GM23338 (cell line): ENCODE measurements at regions not wholly inside any gene's neighbourhood (a gene's known extent, or its start where the extent isn't known, plus 50 kb on each side); places are given as distances from the start of the nearest gene placed in this dataset.

ENCODE experiments used
- ATAC-seq: fragments of 200-7000 bp; cut with Tn5 transposase; 3 replicates; pipeline ENCODE4 v1.9.1; 2020
- DNase-seq: peaks from one replicate; pipeline ENCODE4 v3.0.0-alpha.2; 2015; ENCODE audit warnings: low spot score
- H2AFZ ChIP-seq: fragments of 200-600 bp; sonication (generic); 2 replicates; pipeline ENCODE4 v1.8.0; 2016; ENCODE audit warnings: antibody characterized with exemption, mild to moderate bottlenecking, moderate library complexity
- H3F3A ChIP-seq: fragments of 200-600 bp; sonication (generic); replicated peaks from 2 replicates; pipeline ENCODE4 v1.8.0; 2017; ENCODE audit warnings: antibody characterized with exemption, mixed run types, low read depth
- H3K27ac ChIP-seq: fragments of 200-600 bp; sonication (generic); 2 replicates; pipeline ENCODE4 v1.6.1; 2016; ENCODE audit warnings: low read depth
- H3K27me3 ChIP-seq: fragments of 200-600 bp; sonication (generic); 2 replicates; pipeline ENCODE4 v1.8.0; 2016; ENCODE audit warnings: mild to moderate bottlenecking, mixed run types, moderate library complexity; ENCODE audit not compliant: insufficient read depth
- H3K36me3 ChIP-seq: fragments of 200-600 bp; sonication (generic); 2 replicates; pipeline ENCODE4 v1.8.0; 2016; ENCODE audit warnings: mild to moderate bottlenecking; ENCODE audit not compliant: insufficient read depth
- H3K4me1 ChIP-seq: fragments of 200-600 bp; sonication (generic); 2 replicates; pipeline ENCODE4 v1.8.0; 2016; ENCODE audit warnings: mild to moderate bottlenecking, moderate library complexity; ENCODE audit not compliant: insufficient read depth
- H3K4me2 ChIP-seq: fragments of 200-600 bp; sonication (generic); 2 replicates; pipeline ENCODE4 v1.7.1; 2017; ENCODE audit warnings: mixed run types
- H3K4me3 ChIP-seq: fragments of 200-600 bp; sonication (generic); 2 replicates; pipeline ENCODE4 v1.6.1; 2016; ENCODE audit warnings: mixed run types
- H3K79me2 ChIP-seq: fragments of 200-600 bp; sonication (generic); replicated peaks from 2 replicates; pipeline ENCODE4 v1.8.0; 2017; ENCODE audit warnings: mild to moderate bottlenecking; ENCODE audit not compliant: insufficient read depth
- H3K9me2 ChIP-seq: fragments of 200-600 bp; sonication (generic); 2 replicates; pipeline ENCODE4 v1.8.0; 2017; ENCODE audit not compliant: insufficient read depth
- H4K20me1 ChIP-seq: fragments of 200-600 bp; sonication (generic); replicated peaks from 2 replicates; pipeline ENCODE4 v1.8.0; 2017; ENCODE audit warnings: mild to moderate bottlenecking; ENCODE audit not compliant: insufficient read depth
- H3K27ac Mint-ChIP-seq: 2 replicates; pipeline ENCODE4 v1.8.0; 2020; ENCODE audit warnings: inconsistent platforms, mild to moderate bottlenecking, moderate library complexity, mixed read lengths
- H3K27me3 Mint-ChIP-seq: 3 replicates; pipeline ENCODE4 v1.8.0; 2022; ENCODE audit warnings: low read depth, mild to moderate bottlenecking, moderate library complexity, mixed read lengths, inconsistent platforms; ENCODE audit not compliant: insufficient read depth, poor library complexity
- H3K36me3 Mint-ChIP-seq: 3 replicates; pipeline ENCODE4 v1.8.0; 2021; ENCODE audit warnings: low read depth, mild to moderate bottlenecking, inconsistent platforms, moderate library complexity, mixed read lengths
- H3K4me1 Mint-ChIP-seq: 3 replicates; pipeline ENCODE4 v1.8.0; 2020; ENCODE audit warnings: mild to moderate bottlenecking, inconsistent platforms, mixed read lengths
- H3K4me3 Mint-ChIP-seq: 3 replicates; pipeline ENCODE4 v1.8.0; 2021; ENCODE audit warnings: moderate library complexity, mild to moderate bottlenecking, inconsistent platforms, mixed read lengths
- H3K9me3 Mint-ChIP-seq: 3 replicates; pipeline ENCODE4 v1.8.0; 2020; ENCODE audit warnings: moderate library complexity, mild to moderate bottlenecking, inconsistent platforms, mixed read lengths
- CREB1 ChIP-seq: fragments of 250-450 bp; sonication (Bioruptor Pico); IDR thresholded peaks from 2 replicates; pipeline ENCODE4 v1.5.0; 2020; ENCODE audit warnings: low read depth, mild to moderate bottlenecking, moderate library complexity
- CTCF ChIP-seq, 2 experiments: fragments of 200-600 bp in 1 of 2; sonication (generic) in 1 of 2; conservative IDR thresholded peaks; 2 replicates each; pipeline versions ENCODE4 v1.5.1 to v1.6.1; 2016 to 2017; ENCODE audit warnings: antibody characterized with exemption in 2 of 2, low read depth in 2 of 2, mild to moderate bottlenecking in 2 of 2, moderate library complexity in 1 of 2
- ETS1 ChIP-seq: IDR thresholded peaks from 2 replicates; pipeline ENCODE4 v1.6.1; 2016; ENCODE audit warnings: antibody characterized with exemption
- EZH2 ChIP-seq: fragments of 200-600 bp; sonication (generic); IDR thresholded peaks from one replicate; pipeline ENCODE4 v1.8.0; 2017; ENCODE audit warnings: antibody characterized with exemption, mild to moderate bottlenecking, low read depth; ENCODE audit not compliant: unreplicated experiment
- JUNB ChIP-seq: IDR thresholded peaks from one replicate; pipeline ENCODE4 v1.6.1; 2016; ENCODE audit warnings: antibody characterized with exemption; ENCODE audit not compliant: unreplicated experiment
- NANOG ChIP-seq: IDR thresholded peaks from 2 replicates; pipeline ENCODE4 v1.6.1; 2016; ENCODE audit warnings: antibody characterized with exemption, borderline replicate concordance
- POLR2AphosphoS5 ChIP-seq: IDR thresholded peaks from 2 replicates; pipeline ENCODE4 v1.6.1; 2016; ENCODE audit warnings: antibody characterized with exemption, low read depth
- REST ChIP-seq: IDR thresholded peaks from one replicate; pipeline ENCODE4 v1.6.1; 2018; ENCODE audit warnings: antibody characterized with exemption; ENCODE audit not compliant: unreplicated experiment
- STAT1 ChIP-seq: IDR thresholded peaks from one replicate; pipeline ENCODE4 v1.6.1; 2016; ENCODE audit warnings: antibody characterized with exemption; ENCODE audit not compliant: unreplicated experiment
- ZNF114 ChIP-seq: fragments of 250-450 bp; sonication (Bioruptor Pico); IDR thresholded peaks from 2 replicates; pipeline ENCODE4 v1.5.0; 2020; ENCODE audit warnings: mild to moderate bottlenecking, moderate library complexity
- ZNF331 ChIP-seq: fragments of 250-450 bp; sonication (Bioruptor Pico); IDR thresholded peaks from 2 replicates; pipeline ENCODE4 v1.5.0; 2020; ENCODE audit warnings: low read depth, mild to moderate bottlenecking, moderate library complexity

- no peaks in the 10 kb centered on the region for H3K4me1 ChIP-seq
- H3K4me3 ChIP-seq, result no peak overlapping the region
- no peaks in the 10 kb centered on the region for H4K20me1 ChIP-seq
- no peak overlapping the region for H3K4me2 ChIP-seq
- H3K36me3 ChIP-seq, result no peaks in the 10 kb centered on the region
- H3K27me3 ChIP-seq, result no peaks in the 10 kb centered on the region
- peaks cover 1% of the 10 kb centered on the region for H3K27me3 Mint-ChIP-seq
- ATAC-seq (no peak), DNase-seq (no peak)
- no peak for TF ChIP-seq NANOG
- no peak for TF ChIP-seq JUNB
- TF ChIP-seq CREB1 (CRISPR knock-in tag), result no peak
- no peak for TF ChIP-seq CTCF (conservative IDR thresholded peaks at IDR 0.05; ENCODE audit: low read depth in 2 of 2)
- TF ChIP-seq ETS1, result no peak
- TF ChIP-seq STAT1, result no peak
- no peak for TF ChIP-seq REST
- no peak overlapping the region for H3K27ac Mint-ChIP-seq
- H3K27ac ChIP-seq, result no peak overlapping the region
- H3K9me3 Mint-ChIP-seq, result no peaks in the 10 kb centered on the region; the same call in 2 of the 3 replicates
- H3K9me2 ChIP-seq, result peaks cover 7% of the 10 kb centered on the region; the same call in 1 of the 2 replicates
- H3K4me1 Mint-ChIP-seq, result no peaks in the 10 kb centered on the region
- no peaks in the 10 kb centered on the region for H3F3A ChIP-seq
- no peaks in the 10 kb centered on the region for H3K36me3 Mint-ChIP-seq
- no peak overlapping the region for H3K4me3 Mint-ChIP-seq
- H2AFZ ChIP-seq, result no peak overlapping the region
- H3K79me2 ChIP-seq, result no peaks in the 10 kb centered on the region
Measured at GRCh38 chr9:31744589-31744988, 639.9 kb upstream of the ACO1 start.

GRCh38 chr9:31745468-31745867 is 639.0 kb upstream of the ACO1 start:
- Histone ChIP-seq H3K4me3 (no peak overlapping the region), H3K27ac (no peak overlapping the region), H3K36me3 (no peaks in the 10 kb centered on the region), H3F3A (no peaks in the 10 kb centered on the region), H3K9me2 (peaks cover 7% of the 10 kb centered on the region; the same call in 1 of the 2 replicates), H4K20me1 (no peaks in the 10 kb centered on the region), H3K79me2 (no peaks in the 10 kb centered on the region), H3K4me1 (no peaks in the 10 kb centered on the region), H2AFZ (no peak overlapping the region), H3K27me3 (no peaks in the 10 kb centered on the region), H3K4me2 (no peak overlapping the region)
- Mint-ChIP-seq H3K9me3 (no peaks in the 10 kb centered on the region; the same call in 2 of the 3 replicates), H3K27me3 (peaks cover 1% of the 10 kb centered on the region), H3K4me1 (no peaks in the 10 kb centered on the region), H3K36me3 (no peaks in the 10 kb centered on the region), H3K27ac (no peak overlapping the region), H3K4me3 (no peak overlapping the region)
- no peak for ATAC-seq
- DNase-seq, result no peak
- no peak for TF ChIP-seq POLR2AphosphoS5
- TF ChIP-seq ETS1, result no peak
- no peak for TF ChIP-seq EZH2
- TF ChIP-seq ZNF331 (CRISPR knock-in tag), result no peak
- TF ChIP-seq NANOG, result no peak
- no peak for TF ChIP-seq CTCF (conservative IDR thresholded peaks at IDR 0.05; ENCODE audit: low read depth in 2 of 2)
- no peak for TF ChIP-seq ZNF114
- TF ChIP-seq CREB1 (CRISPR knock-in tag), result no peak
